Cardiac muscle cell (in vitro differentiated cells and primary cell): ENCODE measurements at regions not wholly inside any gene's neighbourhood (a gene's known extent, or its start where the extent isn't known, plus 50 kb on each side); places are given as distances from the start of the nearest gene placed in this dataset.

ENCODE experiments used
- DNase-seq, 2 donors: peaks; one replicate each; pipeline versions ENCODE4 v3.0.0 to v3.0.0-alpha.2; 2010 to 2017; ENCODE audit warnings: low read depth in 1 of 2, low spot score in 1 of 2
- H3K27ac ChIP-seq: fragments of 200-600 bp; sonication (generic); 2 replicates; pipeline ENCODE4 v1.5.1; 2016
- H3K27me3 ChIP-seq: fragments of 200-600 bp; sonication (generic); 2 replicates; pipeline ENCODE4 v1.6.0; 2016; ENCODE audit warnings: control low read depth
- H3K36me3 ChIP-seq: fragments of 200-600 bp; sonication (generic); 2 replicates; pipeline ENCODE4 v1.5.1; 2016; ENCODE audit warnings: control low read depth
- H3K4me1 ChIP-seq: fragments of 200-600 bp; sonication (generic); 2 replicates; pipeline ENCODE4 v1.8.1; 2017; ENCODE audit warnings: low read depth, mild to moderate bottlenecking, mixed run types
- H3K4me3 ChIP-seq: fragments of 200-600 bp; sonication (generic); 2 replicates; pipeline ENCODE4 v1.5.1; 2016; ENCODE audit warnings: mild to moderate bottlenecking
- H3K9me3 ChIP-seq: fragments of 200-600 bp; sonication (generic); 2 replicates; pipeline ENCODE4 v1.5.1; 2017; ENCODE audit warnings: low read depth, mild to moderate bottlenecking, control low read depth
- TF ChIP-seq, protein P1 (sequence below): IDR thresholded peaks from 2 replicates; pipeline ENCODE4 v1.5.1; 2012; ENCODE audit warnings: low read depth, mild to moderate bottlenecking, low read length

DNA sequence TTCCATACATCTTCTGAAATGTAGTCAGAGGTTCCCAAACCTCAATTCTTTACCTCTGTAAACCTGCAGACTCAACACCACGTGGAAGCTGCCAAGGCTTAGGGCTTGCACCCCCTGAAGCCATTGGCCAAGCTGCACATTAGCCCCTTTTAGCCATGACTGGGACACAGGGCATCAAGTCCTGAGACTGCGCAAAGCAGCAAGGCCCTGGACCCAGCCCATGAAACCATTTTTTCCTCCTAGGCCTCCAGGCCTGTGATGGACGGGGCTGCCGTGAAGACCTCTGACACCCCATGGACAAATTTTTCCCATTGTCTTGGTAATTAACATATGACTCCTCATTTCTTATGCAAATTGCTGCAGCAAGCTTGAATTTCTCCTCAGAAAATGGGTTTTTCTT, 727.8 kb downstream of the C6orf118 start:
- Histone ChIP-seq H3K4me1 (no peaks in the 10 kb centered on the region), H3K27me3 (no peaks in the 10 kb centered on the region), H3K4me3 (no peak overlapping the region), H3K27ac (no peak overlapping the region), H3K36me3 (no peaks in the 10 kb centered on the region), H3K9me3 (no peaks in the 10 kb centered on the region)
- TF ChIP-seq, protein P1, sequence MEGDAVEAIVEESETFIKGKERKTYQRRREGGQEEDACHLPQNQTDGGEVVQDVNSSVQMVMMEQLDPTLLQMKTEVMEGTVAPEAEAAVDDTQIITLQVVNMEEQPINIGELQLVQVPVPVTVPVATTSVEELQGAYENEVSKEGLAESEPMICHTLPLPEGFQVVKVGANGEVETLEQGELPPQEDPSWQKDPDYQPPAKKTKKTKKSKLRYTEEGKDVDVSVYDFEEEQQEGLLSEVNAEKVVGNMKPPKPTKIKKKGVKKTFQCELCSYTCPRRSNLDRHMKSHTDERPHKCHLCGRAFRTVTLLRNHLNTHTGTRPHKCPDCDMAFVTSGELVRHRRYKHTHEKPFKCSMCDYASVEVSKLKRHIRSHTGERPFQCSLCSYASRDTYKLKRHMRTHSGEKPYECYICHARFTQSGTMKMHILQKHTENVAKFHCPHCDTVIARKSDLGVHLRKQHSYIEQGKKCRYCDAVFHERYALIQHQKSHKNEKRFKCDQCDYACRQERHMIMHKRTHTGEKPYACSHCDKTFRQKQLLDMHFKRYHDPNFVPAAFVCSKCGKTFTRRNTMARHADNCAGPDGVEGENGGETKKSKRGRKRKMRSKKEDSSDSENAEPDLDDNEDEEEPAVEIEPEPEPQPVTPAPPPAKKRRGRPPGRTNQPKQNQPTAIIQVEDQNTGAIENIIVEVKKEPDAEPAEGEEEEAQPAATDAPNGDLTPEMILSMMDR = no peak
- DNase-seq = no peak

DNA sequence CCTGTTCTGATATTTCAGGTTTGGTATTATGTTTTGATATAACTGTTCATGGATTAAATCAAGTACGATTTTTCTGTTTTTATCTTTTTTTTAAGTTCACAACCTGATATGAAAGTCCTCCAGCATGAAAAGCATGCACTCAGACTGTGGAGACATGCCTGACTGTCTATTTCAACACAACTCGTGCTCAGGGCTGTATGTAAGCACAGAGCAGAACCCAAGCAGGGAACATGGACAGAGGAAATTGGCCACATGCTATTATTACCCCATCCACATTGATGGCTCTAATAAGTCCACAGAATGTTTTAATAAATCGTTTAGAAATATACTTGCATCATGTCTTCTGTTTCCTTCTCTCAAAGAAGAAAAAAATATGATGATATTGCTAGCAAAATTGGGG, 730.4 kb downstream of the C6orf118 start:
- Histone ChIP-seq H3K36me3 (no peaks in the 10 kb centered on the region), H3K4me3 (no peak overlapping the region), H3K4me1 (no peaks in the 10 kb centered on the region), H3K9me3 (no peaks in the 10 kb centered on the region), H3K27ac (no peak overlapping the region), H3K27me3 (no peaks in the 10 kb centered on the region)
- TF ChIP-seq, protein P1 = no peak
- DNase-seq = no peak

DNA sequence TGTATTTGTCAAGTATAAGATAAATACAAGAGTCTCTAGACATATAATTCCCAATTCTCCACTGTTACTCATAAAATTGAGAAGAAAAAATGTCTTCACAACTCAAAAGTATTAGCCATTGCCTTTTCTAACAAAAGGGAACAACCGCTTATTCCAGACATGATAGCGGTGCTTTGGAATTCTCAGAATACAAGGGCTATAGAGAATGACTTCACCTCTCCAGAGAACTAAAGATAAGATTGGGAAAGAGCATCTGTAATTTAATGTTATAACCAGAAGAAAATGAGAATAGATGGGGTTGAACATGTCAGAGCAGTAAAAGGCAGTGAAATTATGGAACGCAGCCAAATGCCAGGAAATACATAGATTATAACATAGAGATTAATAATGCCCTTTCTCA, 730.8 kb downstream of the C6orf118 start:
- H3K27ac ChIP-seq = no peak overlapping the region
- H3K9me3 ChIP-seq = no peaks in the 10 kb centered on the region
- H3K4me1 ChIP-seq = no peaks in the 10 kb centered on the region
- DNase-seq = no peak
- no peaks in the 10 kb centered on the region for H3K36me3 ChIP-seq
- H3K4me3 ChIP-seq = no peak overlapping the region
- no peaks in the 10 kb centered on the region for H3K27me3 ChIP-seq
- TF ChIP-seq, protein P1 = no peak

DNA sequence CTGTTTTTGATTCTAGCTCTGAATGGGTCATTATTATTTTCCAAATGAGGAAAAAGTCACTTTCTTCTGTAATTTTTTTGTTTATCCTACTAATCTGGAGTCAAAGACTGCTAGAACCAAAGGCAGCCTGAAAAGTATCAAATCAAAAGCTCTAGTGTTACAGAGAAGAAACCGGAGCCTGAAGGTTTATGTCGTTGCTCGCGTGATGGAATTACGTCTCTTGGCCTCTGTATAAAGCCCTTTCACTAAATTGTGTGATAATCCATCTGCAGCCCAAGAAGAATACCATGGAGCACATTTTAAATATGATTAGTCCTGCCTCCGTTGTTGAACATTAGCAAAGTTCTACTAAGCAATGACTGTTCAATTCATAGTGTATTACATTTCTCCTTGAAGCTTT, 738.6 kb downstream of the C6orf118 start:
- no peaks in the 10 kb centered on the region for H3K27me3 ChIP-seq
- no peaks in the 10 kb centered on the region for H3K4me1 ChIP-seq
- TF ChIP-seq, protein P1 = no peak
- H3K36me3 ChIP-seq = no peaks in the 10 kb centered on the region
- no peak overlapping the region for H3K4me3 ChIP-seq
- no peak overlapping the region for H3K27ac ChIP-seq
- DNase-seq = no peak
- no peaks in the 10 kb centered on the region for H3K9me3 ChIP-seq

DNA sequence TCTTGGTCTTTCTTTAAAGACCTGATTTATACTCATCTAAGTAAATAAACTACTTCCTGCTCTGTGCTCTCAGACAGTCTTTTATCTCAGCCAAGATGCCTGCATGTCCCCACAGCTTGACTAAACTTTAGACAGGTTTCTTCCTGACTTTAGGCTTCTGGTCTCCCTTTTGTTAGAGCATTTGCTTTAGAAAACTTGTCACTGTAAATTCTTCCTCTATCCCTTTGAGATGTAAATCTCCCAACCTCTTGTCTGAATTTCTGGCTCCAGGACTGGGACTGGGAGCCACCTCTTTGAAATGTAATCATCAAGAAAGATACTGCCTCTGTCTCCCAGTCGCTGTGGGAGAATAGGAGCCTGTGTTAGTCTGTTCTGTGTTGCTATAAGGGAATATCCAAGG, 739.9 kb downstream of the C6orf118 start:
- no peak overlapping the region for H3K4me3 ChIP-seq
- no peak for DNase-seq
- TF ChIP-seq, protein P1 = no peak
- H3K9me3 ChIP-seq = no peaks in the 10 kb centered on the region
- H3K36me3 ChIP-seq = no peaks in the 10 kb centered on the region
- H3K27ac ChIP-seq = no peak overlapping the region
- no peaks in the 10 kb centered on the region for H3K4me1 ChIP-seq
- H3K27me3 ChIP-seq = no peaks in the 10 kb centered on the region

DNA sequence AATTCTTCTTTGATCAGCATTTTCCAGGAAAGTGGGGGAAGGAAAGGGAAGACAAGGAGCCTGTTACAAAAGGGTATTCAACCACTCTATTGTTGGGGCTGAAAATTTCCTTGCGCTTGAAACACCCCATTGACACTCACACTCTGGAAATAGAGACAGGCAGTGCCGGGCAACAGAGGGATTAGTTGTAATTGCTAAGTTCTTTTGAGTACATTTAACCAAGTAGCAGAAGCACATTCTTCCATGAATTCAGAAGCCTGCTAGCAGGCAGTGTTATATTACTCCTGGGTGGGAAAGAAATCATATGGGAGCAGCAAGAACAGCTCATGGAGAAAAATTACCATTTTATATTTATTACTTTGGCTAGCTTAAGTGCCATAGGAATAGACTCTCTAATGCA, 745.5 kb downstream of the C6orf118 start:
- H3K9me3 ChIP-seq = no peaks in the 10 kb centered on the region
- H3K27ac ChIP-seq = no peak overlapping the region
- TF ChIP-seq, protein P1 = no peak
- H3K4me1 ChIP-seq = no peaks in the 10 kb centered on the region
- H3K36me3 ChIP-seq = no peaks in the 10 kb centered on the region
- no peaks in the 10 kb centered on the region for H3K27me3 ChIP-seq
- no peak overlapping the region for H3K4me3 ChIP-seq
- no peak for DNase-seq
